HepG2 (cell line): ENCODE measurements at regions not wholly inside any gene's neighbourhood (a gene's known extent, or its start where the extent isn't known, plus 50 kb on each side); places are given as distances from the start of the nearest gene placed in this dataset.
A peak's percentile ranks its signal among the peaks of the same experiment; 100 is the strongest.

Source experiments
- ATF7-NPFF ChIP-seq: sonication (generic); formaldehyde crosslinking; IDR thresholded peaks from 2 replicates; pipeline ENCODE4 v1.8.1; 2023; ENCODE audit warnings: mild to moderate bottlenecking, low read depth, missing genetic modification reagents, moderate library complexity
- CEBPG ChIP-seq: IDR thresholded peaks from 2 replicates; pipeline ENCODE4 v1.6.1; 2016
- GLI4 ChIP-seq: sonication (generic); formaldehyde crosslinking; IDR thresholded peaks from 2 replicates; pipeline ENCODE4 v1.5.1; 2020; ENCODE audit warnings: missing genetic modification reagents, mild to moderate bottlenecking, moderate library complexity, borderline replicate concordance
- IKZF1 ChIP-seq: fragments of 450-650 bp; IDR thresholded peaks from 2 replicates; pipeline ENCODE4 v1.7.1; 2016
- LCORL ChIP-seq, 2 experiments: fragments of 450-650 bp in 1 of 2; sonication (generic) in 1 of 2; formaldehyde crosslinking in 1 of 2; IDR thresholded peaks; 2 replicates each; pipeline versions ENCODE4 v1.5.0 to v1.6.1; 2017 to 2020; ENCODE audit warnings: antibody characterized with exemption in 1 of 2, missing genetic modification reagents in 1 of 2
- MAFF ChIP-seq: IDR thresholded peaks from 2 replicates; pipeline ENCODE4 v1.6.1; 2011; ENCODE audit warnings: low read depth, low read length, improper control_type of control experiment
- NFKB2 ChIP-seq: sonication (generic); formaldehyde crosslinking; IDR thresholded peaks from 2 replicates; pipeline ENCODE4 v1.4.0; 2020; ENCODE audit warnings: missing genetic modification reagents, borderline replicate concordance
- PAXIP1 ChIP-seq: sonication (generic); formaldehyde crosslinking; conservative IDR thresholded peaks from 2 replicates; pipeline ENCODE4 v1.4.0; 2020; ENCODE audit warnings: mild to moderate bottlenecking, missing genetic modification reagents, moderate library complexity
- POLR2A ChIP-seq, 2 experiments: IDR thresholded peaks; 2 replicates each; pipeline ENCODE4 v1.6.1; 2011; ENCODE audit warnings: low read depth in 2 of 2, low read length in 2 of 2, mild to moderate bottlenecking in 1 of 2, moderate library complexity in 1 of 2; ENCODE audit not compliant: insufficient read depth in 1 of 2
- SRF ChIP-seq: IDR thresholded peaks from 2 replicates; pipeline ENCODE4 v1.6.1; 2011; ENCODE audit warnings: mild to moderate bottlenecking, low read depth, low read length, moderate library complexity
- TARDBP ChIP-seq: sonication (generic); formaldehyde crosslinking; IDR thresholded peaks from 2 replicates; pipeline ENCODE4 v1.8.0; 2022; ENCODE audit warnings: mild to moderate bottlenecking, missing genetic modification reagents
- THRA ChIP-seq: sonication (generic); formaldehyde crosslinking; IDR thresholded peaks from 2 replicates; pipeline ENCODE4 v1.4.0; 2020; ENCODE audit warnings: missing genetic modification reagents, borderline replicate concordance
- ZBTB4 ChIP-seq: sonication (generic); formaldehyde crosslinking; IDR thresholded peaks from 2 replicates; pipeline ENCODE4 v1.4.0; 2020; ENCODE audit warnings: missing genetic modification reagents, mild to moderate bottlenecking, borderline replicate concordance
- ZNF234 ChIP-seq: sonication (generic); formaldehyde crosslinking; conservative IDR thresholded peaks from 2 replicates; pipeline ENCODE4 v1.5.1; 2020; ENCODE audit warnings: mild to moderate bottlenecking, missing genetic modification reagents
- ZNF337 ChIP-seq: sonication (generic); formaldehyde crosslinking; IDR thresholded peaks from 2 replicates; pipeline ENCODE4 v1.5.1; 2020; ENCODE audit warnings: missing genetic modification reagents, low read depth, mild to moderate bottlenecking, borderline replicate concordance
- ZNF512 ChIP-seq: sonication (generic); formaldehyde crosslinking; IDR thresholded peaks from 2 replicates; pipeline ENCODE4 v1.4.0; 2020; ENCODE audit warnings: mild to moderate bottlenecking, missing genetic modification reagents
- ZNF556 ChIP-seq: sonication (generic); formaldehyde crosslinking; IDR thresholded peaks from 2 replicates; pipeline ENCODE4 v1.4.0; 2020; ENCODE audit warnings: mild to moderate bottlenecking, missing genetic modification reagents, borderline replicate concordance
- ZNF567 ChIP-seq: sonication (generic); formaldehyde crosslinking; IDR thresholded peaks from 2 replicates; pipeline ENCODE4 v1.8.1; 2023; ENCODE audit warnings: mild to moderate bottlenecking, missing genetic modification reagents, borderline replicate concordance
- ZNF629 ChIP-seq: sonication (generic); formaldehyde crosslinking; conservative IDR thresholded peaks from 2 replicates; pipeline ENCODE4 v1.5.0; 2020; ENCODE audit warnings: missing genetic modification reagents
- ZNF792 ChIP-seq: IDR thresholded peaks from 2 replicates; pipeline ENCODE4 v1.6.1; 2016

GRCh38 chr9:129483415-129484351, 137.2 kb downstream of the C9orf50 start (continued):
- TF ChIP-seq ZBTB4 (no peak), POLR2A (IDR thresholded peaks at IDR 0.05; ENCODE audit: insufficient read depth in 1 of 2, low read depth in 2 of 2, low read length in 2 of 2) (no peak), ZNF234 (CRISPR knock-in tag) (no peak), TARDBP (CRISPR knock-in tag) (no peak), PAXIP1 (CRISPR knock-in tag) (no peak), SRF (no peak), GLI4 (CRISPR knock-in tag) (no peak), THRA (CRISPR knock-in tag) (no peak), MAFF (no peak), ZNF337 (CRISPR knock-in tag) (no peak), CEBPG (CRISPR knock-in tag) (peak; percentile 51; the same call in 1 of the 2 replicates), ZNF792 (CRISPR knock-in tag) (no peak), ZNF629 (CRISPR knock-in tag) (0 out of 2 replicates have a peak, but pooled peaks have one; percentile 42), ATF7-NPFF (CRISPR knock-in tag) (no peak), LCORL (IDR thresholded peaks at IDR 0.05) (no peak), LCORL (CRISPR knock-in tag; IDR thresholded peaks at IDR 0.05) (0 out of 2 replicates have a peak, but pooled peaks have one; percentile 28), NFKB2 (CRISPR knock-in tag) (no peak), ZNF512 (CRISPR knock-in tag) (no peak), ZNF556 (CRISPR knock-in tag) (no peak), ZNF567 (CRISPR knock-in tag) (no peak), IKZF1 (no peak)
